Muscle of leg (tissue), 3 donors: ENCODE measurements at regions not wholly inside any gene's neighbourhood (a gene's known extent, or its start where the extent isn't known, plus 50 kb on each side); places are given as distances from the start of the nearest gene placed in this dataset.
A peak's percentile ranks its signal among the peaks of the same experiment; 100 is the strongest.

Experiments
- DNase-seq: peaks from one replicate; pipeline ENCODE4 v3.0.0; 2013
- H3K27ac ChIP-seq: one replicate; pipeline ENCODE4 v1.5.1; 2013; ENCODE audit warnings: mild to moderate bottlenecking, low read length, control low read depth
- H3K27me3 ChIP-seq: one replicate; pipeline ENCODE4 v1.6.1; 2013; ENCODE audit warnings: low read length; ENCODE audit not compliant: control insufficient read depth, insufficient read depth
- H3K36me3 ChIP-seq: one replicate; pipeline ENCODE4 v1.6.1; 2013; ENCODE audit warnings: low read length; ENCODE audit not compliant: control insufficient read depth, insufficient read depth
- H3K4me1 ChIP-seq: one replicate; pipeline ENCODE4 v1.6.1; 2013; ENCODE audit warnings: low read length; ENCODE audit not compliant: control insufficient read depth, insufficient read depth
- H3K4me3 ChIP-seq: one replicate; pipeline ENCODE4 v1.5.1; 2013; ENCODE audit warnings: low read length, control low read depth
- H3K9me3 ChIP-seq: replicated peaks from 2 replicates; pipeline ENCODE4 v1.6.1; 2013; ENCODE audit warnings: low read depth, low read length; ENCODE audit not compliant: control insufficient read depth
- WGBS: methylation state at CpG from one replicate; pipeline ENCODE4 v1.1.5; 2013; ENCODE audit warnings: missing lambda C conversion rate; ENCODE audit not compliant: insufficient coverage; 5-methylcytosine and 5-hydroxymethylcytosine counted together

DNA sequence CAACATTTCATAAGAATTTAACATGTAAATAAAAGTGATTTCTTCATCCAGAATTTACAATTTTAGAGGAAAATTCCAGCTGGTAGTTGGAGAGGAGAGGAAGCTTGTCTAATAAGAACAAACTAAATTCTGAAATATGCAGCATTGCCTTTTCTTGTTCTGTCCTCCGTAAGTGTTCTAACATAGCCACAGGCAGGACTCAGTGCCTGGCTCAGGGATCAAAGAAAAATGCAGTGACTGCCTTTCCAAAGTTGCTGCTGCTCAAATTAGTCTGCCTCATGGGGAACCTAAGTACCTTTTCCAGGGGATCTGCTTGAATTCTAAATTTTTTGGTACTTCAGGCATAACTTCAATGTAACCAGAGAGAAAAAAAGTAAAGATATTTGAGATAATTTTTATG, 713.0 kb upstream of the CADM2 start:
- Histone ChIP-seq H3K27ac (no peak overlapping the region), H3K4me3 (no peak overlapping the region), H3K9me3 (no peaks in the 10 kb centered on the region), H3K36me3 (no peaks in the 10 kb centered on the region), H3K4me1 (no peaks in the 10 kb centered on the region), H3K27me3 (no peaks in the 10 kb centered on the region)
- 20% methylated on average over 1 of the region's 1 CpG for whole genome bisulfite sequencing
- DNase-seq: peak; percentile 56

- no peaks in the 10 kb centered on the region for H3K27me3 ChIP-seq
- H3K9me3 ChIP-seq: no peaks in the 10 kb centered on the region
- DNase-seq: no peak
- WGBS: no CpG with 5 or more reads among the region's 3 CpGs
- no peaks in the 10 kb centered on the region for H3K36me3 ChIP-seq
- H3K27ac ChIP-seq: no peak overlapping the region
- H3K4me3 ChIP-seq: no peak overlapping the region
- no peaks in the 10 kb centered on the region for H3K4me1 ChIP-seq
These were observed 698.2 kb upstream of the CADM2 start for GRCh38 chr3:84260596-84260995.

GRCh38 chr3:84265768-84266167, 693.0 kb upstream of the CADM2 start:
- Histone ChIP-seq H3K4me3 (no peak overlapping the region), H3K36me3 (no peaks in the 10 kb centered on the region), H3K9me3 (no peaks in the 10 kb centered on the region), H3K27ac (no peak overlapping the region), H3K4me1 (no peaks in the 10 kb centered on the region), H3K27me3 (no peaks in the 10 kb centered on the region)
- DNase-seq: no peak
- no CpG with 5 or more reads among the region's 4 CpGs for WGBS

GRCh38 chr3:84275532-84275931, 683.3 kb upstream of the CADM2 start:
- WGBS: no CpG with 5 or more reads among the region's 2 CpGs
- H3K9me3 ChIP-seq: no peaks in the 10 kb centered on the region
- no peaks in the 10 kb centered on the region for H3K4me1 ChIP-seq
- DNase-seq: no peak
- H3K27ac ChIP-seq: no peak overlapping the region
- no peaks in the 10 kb centered on the region for H3K36me3 ChIP-seq
- H3K4me3 ChIP-seq: no peak overlapping the region
- H3K27me3 ChIP-seq: no peaks in the 10 kb centered on the region

- DNase-seq: no peak
- Histone ChIP-seq H3K9me3 (no peaks in the 10 kb centered on the region), H3K4me1 (no peaks in the 10 kb centered on the region), H3K4me3 (no peak overlapping the region), H3K36me3 (no peaks in the 10 kb centered on the region), H3K27ac (no peak overlapping the region), H3K27me3 (no peaks in the 10 kb centered on the region)
These were observed 681.1 kb upstream of the CADM2 start for GRCh38 chr3:84277562-84278224.

DNA sequence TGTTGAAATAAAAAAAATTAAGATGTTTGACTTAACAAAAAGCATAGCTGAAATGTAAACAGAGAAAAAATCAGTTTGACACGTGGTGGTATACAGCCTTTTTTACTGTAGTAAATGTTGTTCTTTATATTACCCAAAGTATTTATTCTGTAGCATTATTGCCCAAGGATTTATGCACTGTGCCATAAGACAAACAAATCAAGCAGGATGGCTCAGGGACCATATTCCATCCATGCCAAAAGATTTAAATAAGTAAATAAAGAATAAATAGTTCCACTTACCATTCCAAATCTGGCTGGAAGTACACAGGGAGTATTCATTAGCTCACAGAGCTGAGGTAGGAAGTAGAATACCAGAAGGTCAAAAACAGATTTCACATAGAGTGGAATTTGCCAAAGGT, 666.7 kb upstream of the CADM2 start:
- Histone ChIP-seq H3K4me1 (no peaks in the 10 kb centered on the region), H3K27ac (no peak overlapping the region), H3K9me3 (no peaks in the 10 kb centered on the region), H3K4me3 (no peak overlapping the region), H3K36me3 (no peaks in the 10 kb centered on the region), H3K27me3 (no peaks in the 10 kb centered on the region)
- WGBS: no CpG with 5 or more reads among the region's 1 CpG
- DNase-seq: no peak

- H3K9me3 ChIP-seq: no peaks in the 10 kb centered on the region
- WGBS: 38% methylated on average over 4 of the region's 6 CpGs
These were observed 659.5 kb upstream of the CADM2 start for GRCh38 chr3:84299329-84299728.

DNA sequence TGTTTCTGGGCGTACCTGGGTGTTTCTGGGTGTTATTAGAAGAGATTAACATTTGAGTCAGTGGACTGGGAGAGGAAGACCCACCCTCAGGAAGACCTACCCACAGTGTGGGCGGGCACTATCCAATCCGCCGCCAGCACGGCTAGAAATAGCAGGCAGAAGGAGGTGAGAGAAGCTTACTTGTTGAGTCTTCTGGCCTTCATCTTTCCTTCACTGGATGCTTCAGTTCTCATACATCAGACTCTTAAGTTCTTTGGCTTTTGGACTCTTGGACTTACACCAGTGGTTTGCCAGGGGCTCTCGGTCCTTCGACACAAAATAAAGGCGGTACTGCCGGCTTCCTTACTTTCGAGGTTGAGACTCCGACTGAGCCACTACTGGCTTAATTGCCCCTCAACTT, 654.6 kb upstream of the CADM2 start:
- H3K4me3 ChIP-seq: no peak overlapping the region

More at GRCh38 chr3:84299329-84299728, 659.5 kb upstream of the CADM2 start:
- Histone ChIP-seq H3K27me3 (no peaks in the 10 kb centered on the region), H3K36me3 (no peaks in the 10 kb centered on the region), H3K27ac (no peak overlapping the region), H3K4me3 (no peak overlapping the region), H3K4me1 (no peaks in the 10 kb centered on the region)
- DNase-seq: no peak

GRCh38 chr3:84307339-84307738, 651.5 kb upstream of the CADM2 start:
- no CpG with 5 or more reads among the region's 1 CpG for WGBS
- no peak overlapping the region for H3K27ac ChIP-seq
- no peak overlapping the region for H3K4me3 ChIP-seq
- DNase-seq: no peak
- no peaks in the 10 kb centered on the region for H3K27me3 ChIP-seq
- H3K4me1 ChIP-seq: no peaks in the 10 kb centered on the region
- no peaks in the 10 kb centered on the region for H3K9me3 ChIP-seq
- no peaks in the 10 kb centered on the region for H3K36me3 ChIP-seq

More for the DNA sequence above, 654.6 kb upstream of the CADM2 start:
- no peaks in the 10 kb centered on the region for H3K27me3 ChIP-seq
- DNase-seq: no peak
- H3K27ac ChIP-seq: no peak overlapping the region
- no peaks in the 10 kb centered on the region for H3K36me3 ChIP-seq
- H3K9me3 ChIP-seq: no peaks in the 10 kb centered on the region
- H3K4me1 ChIP-seq: no peaks in the 10 kb centered on the region
- WGBS: 90% methylated on average over 2 of the region's 11 CpGs

DNA sequence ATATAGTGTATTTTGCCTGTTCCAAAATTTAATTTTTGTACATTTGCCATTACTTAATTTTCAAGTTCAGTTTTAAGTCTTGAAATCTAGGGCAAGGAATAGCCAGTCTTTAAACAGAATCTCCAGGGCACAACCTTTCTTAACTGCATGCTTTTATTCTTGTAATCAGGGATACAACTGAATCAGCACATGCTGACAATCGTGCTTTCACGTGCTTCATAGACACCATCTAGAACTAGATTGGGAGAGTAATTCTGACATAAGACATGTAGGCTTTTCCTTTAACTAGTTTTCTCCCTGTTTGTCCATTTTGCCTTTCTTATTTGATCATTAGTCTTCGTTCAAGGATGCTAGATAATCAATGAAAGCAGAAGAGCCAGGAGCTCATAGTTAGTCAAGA, 650.4 kb upstream of the CADM2 start:
- Histone ChIP-seq H3K27ac (no peak overlapping the region), H3K36me3 (no peaks in the 10 kb centered on the region), H3K9me3 (no peaks in the 10 kb centered on the region), H3K4me3 (no peak overlapping the region), H3K27me3 (no peaks in the 10 kb centered on the region), H3K4me1 (no peaks in the 10 kb centered on the region)
- no peak for DNase-seq
- no CpG with 5 or more reads among the region's 3 CpGs for WGBS

DNA sequence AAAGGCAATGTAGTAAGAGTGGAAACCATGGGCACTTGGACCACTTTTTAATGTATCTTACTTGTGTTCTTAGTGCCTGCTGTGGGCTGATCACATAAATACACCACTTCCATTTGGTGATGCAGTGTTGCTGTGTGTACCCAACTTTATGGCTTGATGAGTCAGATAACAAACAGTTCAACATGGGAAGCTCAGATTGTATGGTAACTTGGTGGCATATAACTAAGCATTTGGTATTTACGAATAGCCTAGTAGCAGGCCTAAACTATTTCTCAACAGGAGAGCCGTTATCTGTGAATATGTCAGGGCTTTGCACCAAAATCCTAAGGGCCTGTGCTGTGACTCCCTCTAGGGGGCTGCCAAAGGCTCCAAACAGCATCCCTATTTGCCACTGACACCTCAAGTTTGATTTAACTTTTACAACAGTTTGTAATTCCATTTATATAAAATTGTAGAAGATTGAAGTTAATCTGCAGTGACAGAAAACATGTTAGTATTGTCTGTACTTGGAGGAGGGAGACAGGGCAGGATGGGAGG, 640.4 kb upstream of the CADM2 start:
- no CpG with 5 or more reads among the region's 2 CpGs for WGBS
- Histone ChIP-seq H3K27ac (no peak overlapping the region), H3K36me3 (no peaks in the 10 kb centered on the region), H3K4me1 (no peaks in the 10 kb centered on the region), H3K27me3 (no peaks in the 10 kb centered on the region), H3K9me3 (no peaks in the 10 kb centered on the region), H3K4me3 (no peak overlapping the region)
- no peak for DNase-seq
